A673 (cell line): ENCODE measurements at regions not wholly inside any gene's neighbourhood (a gene's known extent, or its start where the extent isn't known, plus 50 kb on each side); places are given as distances from the start of the nearest gene placed in this dataset.
"Not testable (repeated sequence)": the region's sequence is repeated elsewhere in the genome, so short reads cannot be mapped to it uniquely, and the experiment has no call there.

Experiments used
- BruUV-seq: library from RNA; stranded (reverse); fragments of 400-500 nt; replicated peaks from 2 replicates; lab custom pipeline; 2021; lab: Mats Ljungman, UMichigan
- CTCF ChIA-PET: fragments of 300-600 bp; sonication (Branson Sonifier 250); formaldehyde crosslinking; loops from one replicate; lab custom pipeline; 2022; ENCODE audit warnings: antibody characterized with exemption; lab: Charles Lee
- POLR2A ChIA-PET: fragments of 300-600 bp; sonication (Branson Sonifier 250); formaldehyde crosslinking; loops from one replicate; lab custom pipeline; 2022; ENCODE audit warnings: antibody characterized with exemption; ENCODE audit not compliant: low non-redundant PET; lab: Charles Lee
- DNase-seq: peaks from one replicate; pipeline ENCODE4 v3.0.0-alpha.2; 2015; ENCODE audit warnings: low spot score
- H3K27ac ChIP-seq: fragments of 200-600 bp; sonication (generic); 2 replicates; pipeline ENCODE4 v1.5.1; 2016; ENCODE audit warnings: mixed run types, low read depth, mild to moderate bottlenecking, mixed read lengths, antibody characterized with exemption, low read length; ENCODE audit not compliant: poor library complexity, severe bottlenecking
- H3K27me3 ChIP-seq: fragments of 200-600 bp; sonication (generic); replicated peaks from 2 replicates; pipeline ENCODE4 v1.6.1; 2017; ENCODE audit warnings: mixed run types, low read depth, mild to moderate bottlenecking, mixed read lengths, antibody characterized with exemption, low read length; ENCODE audit not compliant: insufficient read depth, poor library complexity
- H3K36me3 ChIP-seq: fragments of 200-600 bp; sonication (generic); 2 replicates; pipeline ENCODE4 v1.6.1; 2016; ENCODE audit warnings: mixed run types, mild to moderate bottlenecking, mixed read lengths, antibody characterized with exemption, low read length; ENCODE audit not compliant: insufficient read depth, poor library complexity, severe bottlenecking
- H3K4me1 ChIP-seq: fragments of 200-600 bp; sonication (generic); 2 replicates; pipeline ENCODE4 v1.6.1; 2017; ENCODE audit warnings: mixed run types, mild to moderate bottlenecking, mixed read lengths, antibody characterized with exemption, low read length; ENCODE audit not compliant: insufficient read depth, poor library complexity, severe bottlenecking
- H3K4me3 ChIP-seq: fragments of 200-600 bp; sonication (generic); 2 replicates; pipeline ENCODE4 v1.5.1; 2016; ENCODE audit warnings: low read depth, mixed run types, mild to moderate bottlenecking, mixed read lengths, low read length; ENCODE audit not compliant: poor library complexity, severe bottlenecking
- H3K9me3 ChIP-seq: fragments of 200-600 bp; sonication (generic); 2 replicates; pipeline ENCODE4 v1.6.1; 2016; ENCODE audit warnings: mixed run types, low read depth, mild to moderate bottlenecking, mixed read lengths, antibody characterized with exemption, low read length; ENCODE audit not compliant: poor library complexity, severe bottlenecking
- EZH2 ChIP-seq: fragments of 200-600 bp; sonication (generic); IDR thresholded peaks from 2 replicates; pipeline ENCODE4 v1.6.1; 2017; ENCODE audit warnings: borderline replicate concordance, low read depth, mild to moderate bottlenecking, mixed read lengths, antibody characterized with exemption, low read length; ENCODE audit not compliant: poor library complexity, severe bottlenecking
- intact Hi-C: fragments of 100-400 bp; cut with micrococcal nuclease; formaldehyde crosslinking; loops from one replicate; pipeline ENCODE4 v1.10.0; 2022; ENCODE audit not compliant: unreplicated experiment
- TF ChIP-seq, protein P1 (sequence below): fragments of 300-800, 200-600 bp; sonication (generic); conservative IDR thresholded peaks from 2 replicates; pipeline ENCODE4 v1.5.1; 2017; ENCODE audit warnings: low read depth, mild to moderate bottlenecking, antibody characterized with exemption, low read length, moderate library complexity, mixed read lengths

- BruUV-seq: no TSS peak
- CTCF ChIA-PET: no interaction called here
- H3K36me3 ChIP-seq: no peaks in the 10 kb centered on the region
Observed at GRCh38 chr18:76613053-76613754, 118.2 kb upstream of the ZNF516 start.

DNA sequence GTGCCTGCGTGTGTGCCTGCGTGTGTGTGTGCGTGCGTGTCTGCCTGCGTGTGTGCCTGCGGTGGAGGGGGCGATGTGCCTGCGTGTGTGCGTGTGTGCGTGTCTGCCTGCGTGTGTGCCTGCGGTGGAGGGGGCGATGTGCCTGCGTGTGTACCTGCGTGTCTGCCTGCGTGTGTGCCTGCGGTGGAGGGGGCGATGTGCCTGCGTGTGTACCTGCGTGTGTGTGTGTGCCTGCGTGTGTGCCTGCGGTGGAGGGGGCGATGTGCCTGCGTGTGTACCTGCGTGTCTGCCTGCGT is 116.7 kb upstream of the ZNF516 start:
- H3K27me3 ChIP-seq, intact Hi-C loops, POLR2A ChIA-PET, H3K27ac ChIP-seq, H3K9me3 ChIP-seq, BruUV-seq, H3K4me1 ChIP-seq, CTCF ChIA-PET, H3K4me3 ChIP-seq, H3K36me3 ChIP-seq, DNase-seq: not testable (repeated sequence)

More at GRCh38 chr18:76613053-76613754, 118.2 kb upstream of the ZNF516 start:
- TF ChIP-seq, protein P1, sequence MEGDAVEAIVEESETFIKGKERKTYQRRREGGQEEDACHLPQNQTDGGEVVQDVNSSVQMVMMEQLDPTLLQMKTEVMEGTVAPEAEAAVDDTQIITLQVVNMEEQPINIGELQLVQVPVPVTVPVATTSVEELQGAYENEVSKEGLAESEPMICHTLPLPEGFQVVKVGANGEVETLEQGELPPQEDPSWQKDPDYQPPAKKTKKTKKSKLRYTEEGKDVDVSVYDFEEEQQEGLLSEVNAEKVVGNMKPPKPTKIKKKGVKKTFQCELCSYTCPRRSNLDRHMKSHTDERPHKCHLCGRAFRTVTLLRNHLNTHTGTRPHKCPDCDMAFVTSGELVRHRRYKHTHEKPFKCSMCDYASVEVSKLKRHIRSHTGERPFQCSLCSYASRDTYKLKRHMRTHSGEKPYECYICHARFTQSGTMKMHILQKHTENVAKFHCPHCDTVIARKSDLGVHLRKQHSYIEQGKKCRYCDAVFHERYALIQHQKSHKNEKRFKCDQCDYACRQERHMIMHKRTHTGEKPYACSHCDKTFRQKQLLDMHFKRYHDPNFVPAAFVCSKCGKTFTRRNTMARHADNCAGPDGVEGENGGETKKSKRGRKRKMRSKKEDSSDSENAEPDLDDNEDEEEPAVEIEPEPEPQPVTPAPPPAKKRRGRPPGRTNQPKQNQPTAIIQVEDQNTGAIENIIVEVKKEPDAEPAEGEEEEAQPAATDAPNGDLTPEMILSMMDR: no peak
- TF ChIP-seq EZH2: no peak
- Histone ChIP-seq H3K4me1 (no peaks in the 10 kb centered on the region), H3K27ac (no peak overlapping the region), H3K4me3 (no peak overlapping the region), H3K9me3 (no peaks in the 10 kb centered on the region), H3K27me3 (no peaks in the 10 kb centered on the region)
- intact Hi-C loops: no loop called here
- DNase-seq: no peak
- POLR2A ChIA-PET: no interaction called here

- no peak overlapping the region for H3K4me3 ChIP-seq
- POLR2A ChIA-PET: interaction anchor here (0.7 kb wide), 1 partner anchor 20 kb away, joined by 5 read pairs; no protein-coding TSS in a partner anchor
- no TSS peak for BruUV-seq
- intact Hi-C loops: no loop called here
- no peaks in the 10 kb centered on the region for H3K4me1 ChIP-seq
- H3K9me3 ChIP-seq: no peaks in the 10 kb centered on the region
- H3K27me3 ChIP-seq: no peaks in the 10 kb centered on the region
- DNase-seq: no peak
- TF ChIP-seq, protein P1: no peak
- no peak for TF ChIP-seq EZH2
- CTCF ChIA-PET: no interaction called here
- H3K27ac ChIP-seq: no peak overlapping the region
- H3K36me3 ChIP-seq: no peaks in the 10 kb centered on the region
Observed at GRCh38 chr18:76610933-76611749, 116.1 kb upstream of the ZNF516 start.
